GM12878 (cell line): ENCODE measurements at regions not wholly inside any gene's neighbourhood (a gene's known extent, or its start where the extent isn't known, plus 50 kb on each side); places are given as distances from the start of the nearest gene placed in this dataset.

Source experiments
- ASH2L ChIP-seq: fragments of 300-600, 200-600 bp; sonication (generic); IDR thresholded peaks from 2 replicates; pipeline ENCODE4 v1.6.1; 2017; ENCODE audit warnings: low read depth, mild to moderate bottlenecking, borderline replicate concordance
- EGR1 ChIP-seq, 2 experiments: IDR thresholded peaks; 1 replicate in 1 of 2; 2 replicates in 1 of 2; pipeline ENCODE4 v1.6.1; 2011 to 2012; ENCODE audit warnings: low read depth in 2 of 2, low read length in 2 of 2, borderline replicate concordance in 1 of 2, mild to moderate bottlenecking in 1 of 2, moderate library complexity in 1 of 2
- PML ChIP-seq: IDR thresholded peaks from 2 replicates; pipeline ENCODE4 v1.6.1; 2012; ENCODE audit warnings: low read length, inconsistent platforms
- POLR2AphosphoS2 ChIP-seq: IDR thresholded peaks from 2 replicates; pipeline ENCODE4 v1.6.1; 2011; ENCODE audit warnings: low read depth, mild to moderate bottlenecking, low read length, improper control_type of control experiment, moderate library complexity
- TCF3 ChIP-seq: IDR thresholded peaks from 2 replicates; pipeline ENCODE4 v1.6.1; 2012; ENCODE audit warnings: low read depth, mild to moderate bottlenecking, low read length, borderline replicate concordance; ENCODE audit not compliant: insufficient read depth
- TF ChIP-seq, protein P1 (sequence below), 3 experiments: IDR thresholded peaks in 2 of 3; conservative IDR thresholded peaks in 1 of 3; 2 replicates each; pipeline ENCODE4 v1.5.1; 2011; ENCODE audit warnings: low read depth in 3 of 3, low read length in 3 of 3, mild to moderate bottlenecking in 3 of 3, control low read depth in 2 of 3, moderate library complexity in 2 of 3, inconsistent platforms in 1 of 3, mixed read lengths in 1 of 3; ENCODE audit not compliant: control insufficient read depth in 2 of 3, insufficient read depth in 1 of 3; ENCODE audit errors: extremely low read depth in 1 of 3

DNA sequence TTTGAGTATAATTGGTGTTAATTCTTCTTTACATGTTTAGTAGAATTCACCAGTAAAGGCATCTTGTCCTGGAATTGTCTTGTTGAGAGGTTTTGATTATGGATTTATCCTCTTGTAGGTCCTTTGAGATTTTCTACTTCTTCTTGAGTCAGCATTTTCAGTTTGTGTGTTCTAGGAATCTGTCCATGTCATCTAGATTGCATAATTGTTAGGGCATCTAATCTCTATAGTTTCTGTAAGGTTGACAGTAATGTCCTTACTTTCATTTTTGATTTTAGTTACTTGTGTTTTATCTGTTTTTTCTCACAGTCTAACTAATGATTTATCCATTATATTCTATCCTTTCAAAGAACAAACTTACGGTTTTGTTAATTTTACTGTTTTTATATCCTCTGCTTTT, 492.0 kb downstream of the FGF9 start:
- TF ChIP-seq, protein P1, sequence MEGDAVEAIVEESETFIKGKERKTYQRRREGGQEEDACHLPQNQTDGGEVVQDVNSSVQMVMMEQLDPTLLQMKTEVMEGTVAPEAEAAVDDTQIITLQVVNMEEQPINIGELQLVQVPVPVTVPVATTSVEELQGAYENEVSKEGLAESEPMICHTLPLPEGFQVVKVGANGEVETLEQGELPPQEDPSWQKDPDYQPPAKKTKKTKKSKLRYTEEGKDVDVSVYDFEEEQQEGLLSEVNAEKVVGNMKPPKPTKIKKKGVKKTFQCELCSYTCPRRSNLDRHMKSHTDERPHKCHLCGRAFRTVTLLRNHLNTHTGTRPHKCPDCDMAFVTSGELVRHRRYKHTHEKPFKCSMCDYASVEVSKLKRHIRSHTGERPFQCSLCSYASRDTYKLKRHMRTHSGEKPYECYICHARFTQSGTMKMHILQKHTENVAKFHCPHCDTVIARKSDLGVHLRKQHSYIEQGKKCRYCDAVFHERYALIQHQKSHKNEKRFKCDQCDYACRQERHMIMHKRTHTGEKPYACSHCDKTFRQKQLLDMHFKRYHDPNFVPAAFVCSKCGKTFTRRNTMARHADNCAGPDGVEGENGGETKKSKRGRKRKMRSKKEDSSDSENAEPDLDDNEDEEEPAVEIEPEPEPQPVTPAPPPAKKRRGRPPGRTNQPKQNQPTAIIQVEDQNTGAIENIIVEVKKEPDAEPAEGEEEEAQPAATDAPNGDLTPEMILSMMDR (IDR thresholded peaks at IDR 0.05 in 2 of 3, conservative IDR thresholded peaks at IDR 0.05 in 1 of 3; ENCODE audit: control insufficient read depth in 2 of 3, extremely low read depth in 1 of 3, insufficient read depth in 1 of 3, low read depth in 3 of 3, low read length in 3 of 3) = no peak
- TF ChIP-seq EGR1 (IDR thresholded peaks at IDR 0.05; ENCODE audit: borderline replicate concordance in 1 of 2, low read depth in 2 of 2, low read length in 2 of 2) (no peak), POLR2AphosphoS2 (no peak), TCF3 (no peak), PML (no peak), ASH2L (no peak)
